ENCODE measurements at regions not wholly inside any gene's neighbourhood (a gene's known extent, or its start where the extent isn't known, plus 50 kb on each side); places are given as distances from the start of the nearest gene placed in this dataset.

DNA sequence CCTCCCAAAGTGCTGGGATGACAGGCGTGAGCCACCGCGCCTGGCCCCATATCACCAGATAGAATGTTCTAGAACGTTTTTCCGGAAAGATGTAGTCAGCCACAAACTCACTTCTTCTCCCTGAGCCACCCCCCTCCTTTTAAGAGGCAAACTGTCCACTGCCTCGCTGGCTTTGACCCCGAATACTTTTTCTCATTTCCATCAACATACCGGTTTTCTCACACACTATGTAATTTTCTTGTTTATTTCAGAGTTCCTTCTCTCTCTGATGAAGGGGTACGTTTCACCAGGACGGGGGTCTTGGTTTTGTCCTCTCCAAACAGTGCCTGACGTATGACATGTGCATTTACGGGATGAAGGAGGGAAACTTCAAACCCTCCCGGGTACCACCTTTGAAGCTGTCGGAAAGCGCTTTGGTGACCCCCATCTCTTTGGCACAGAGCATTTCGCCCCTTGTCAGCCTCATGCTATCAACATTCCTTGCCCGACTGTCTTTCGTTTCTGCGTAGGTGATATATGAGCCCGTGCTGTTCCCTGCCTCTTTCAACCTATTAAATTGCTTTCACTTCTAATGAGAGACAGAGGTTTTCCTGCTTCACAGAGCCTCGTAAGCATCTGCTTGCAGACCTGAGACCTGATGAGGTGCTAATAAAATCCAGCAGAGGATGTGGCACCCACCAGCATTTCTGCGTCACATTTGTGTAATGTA is 73.8 kb downstream of the CRLF2 start:
- DNase-seq (ENCODE audit: low read depth in 1 of 2, low spot score in 2 of 2) (no peak), FAIRE-seq (no peak)
- H3K56ac ChIP-seq (replicated peaks; ENCODE audit: insufficient read length, low read depth, low read length): no peak overlapping the region
- H2BK15ac ChIP-seq (ENCODE audit: low read length): no peak overlapping the region
- ChIA-PET POLR2A (ENCODE audit: partially characterized antibody) (no interaction called here), CTCF (ENCODE audit: partially characterized antibody) (no interaction called here)
- no peak overlapping the region for H2BK5ac ChIP-seq (ENCODE audit: low read depth, low read length)
- H4K91ac ChIP-seq (replicated peaks; ENCODE audit: insufficient read length, low read length): no peak overlapping the region
- no peak overlapping the region for H3K4me3 ChIP-seq (ENCODE audit: extremely low read depth in 1 of 4, insufficient read depth in 2 of 4, low read depth in 3 of 4, low read length in 4 of 4)
- H2AK5ac ChIP-seq (ENCODE audit: low read depth, low read length): no peak overlapping the region
- no peaks in the 10 kb centered on the region; the same call in 1 of the 2 replicates for H3K23me2 ChIP-seq (ENCODE audit: low read depth, low read length)
- no peaks in the 10 kb centered on the region for H3K9me3 ChIP-seq (ENCODE audit: insufficient read depth in 2 of 2, low read depth in 1 of 2, low read length in 1 of 2)
- no peak overlapping the region; the same call in 1 of the 2 replicates for H3K27ac ChIP-seq (ENCODE audit: low read depth, low read length)
- H4K8ac ChIP-seq (ENCODE audit: extremely low read depth, insufficient read depth, low read length): no peak overlapping the region
- H3K23ac ChIP-seq (ENCODE audit: insufficient read length): no peak overlapping the region
- H4K5ac ChIP-seq (ENCODE audit: insufficient read length, low read depth, low read length): no peak overlapping the region
- H4K20me1 ChIP-seq (replicated peaks in 1 of 2; ENCODE audit: control insufficient read depth in 1 of 2, insufficient read depth in 2 of 2, low read length in 2 of 2): no peaks in the 10 kb centered on the region
- no peaks in the 10 kb centered on the region for H3K4me1 ChIP-seq (replicated peaks in 1 of 4; ENCODE audit: control insufficient read depth in 3 of 4, insufficient read depth in 4 of 4, low read length in 3 of 4)
- no peak overlapping the region for H3K9ac ChIP-seq (replicated peaks in 1 of 4; ENCODE audit: extremely low read depth in 1 of 4, low read depth in 3 of 4, low read length in 3 of 4)
- H3K27me3 ChIP-seq (replicated peaks in 1 of 4; ENCODE audit: control insufficient read depth in 3 of 4, extremely low read depth in 1 of 4, insufficient read depth in 3 of 4, low read length in 3 of 4): no peaks in the 10 kb centered on the region
- H3K4ac ChIP-seq (replicated peaks; ENCODE audit: insufficient read length, low read depth, low read length): no peak overlapping the region
- H2BK20ac ChIP-seq (ENCODE audit: low read length): no peak overlapping the region
- no peak overlapping the region for H2BK120ac ChIP-seq (replicated peaks; ENCODE audit: low read depth, low read length)
- H2AFZ ChIP-seq (ENCODE audit: low read length): no peak overlapping the region
- no peaks in the 10 kb centered on the region for H3K79me2 ChIP-seq (ENCODE audit: control insufficient read depth in 1 of 2, insufficient read depth in 2 of 2, low read length in 2 of 2)
- H3K14ac ChIP-seq (ENCODE audit: insufficient read length): no peak overlapping the region
- no peak overlapping the region for H3K4me2 ChIP-seq (ENCODE audit: insufficient read depth in 1 of 2, low read depth in 2 of 2, low read length in 2 of 2)
- 82% methylated on average over 22 of the region's 22 CpGs; no CpG with 5 or more reads in 1 of the 2 experiments for WGBS, 2 experiments (ENCODE audit: extremely low coverage in 1 of 2, insufficient coverage in 1 of 2, insufficient read length in 1 of 2, insufficient replicate concordance in 2 of 2, low coverage in 1 of 2, low lambda C conversion rate in 2 of 2, missing lambda C conversion rate in 1 of 2)
- no peak overlapping the region for H2BK12ac ChIP-seq (ENCODE audit: low read depth, low read length)
- H3K18ac ChIP-seq (ENCODE audit: extremely low read depth, low read length): no peak overlapping the region
- H3K79me1 ChIP-seq (ENCODE audit: low read depth, low read length): no peaks in the 10 kb centered on the region
- no peaks in the 10 kb centered on the region for H3K36me3 ChIP-seq (ENCODE audit: control insufficient read depth in 2 of 4, insufficient read depth in 4 of 4, low read length in 3 of 4)
- TF ChIP-seq GABPA (IDR thresholded peaks at IDR 0.05; ENCODE audit: borderline replicate concordance, insufficient read depth, low read length) (no peak), SIRT6 (IDR thresholded peaks at IDR 0.05; ENCODE audit: low read length) (no peak), BACH1 (IDR thresholded peaks at IDR 0.05; ENCODE audit: low read length) (no peak), FOSL1 (IDR thresholded peaks at IDR 0.05; ENCODE audit: insufficient read depth, low read depth, low read length) (no peak), RBBP5 (IDR thresholded peaks at IDR 0.05; ENCODE audit: borderline replicate concordance, low read depth, low read length) (no peak), EP300 (IDR thresholded peaks at IDR 0.05; ENCODE audit: borderline replicate concordance in 1 of 2, low read depth in 2 of 2, low read length in 2 of 2) (no peak), EZH2 (IDR thresholded peaks at IDR 0.05; ENCODE audit: low read depth, low read length, severe bottlenecking) (no peak), CHD1 (IDR thresholded peaks at IDR 0.05; ENCODE audit: low read depth, low read length) (no peak), RNF2 (IDR thresholded peaks at IDR 0.05; ENCODE audit: borderline replicate concordance, low read depth, low read length, missing control alignments, poor library complexity, severe bottlenecking) (no peak), GTF2F1 (IDR thresholded peaks at IDR 0.05; ENCODE audit: borderline replicate concordance, low read depth, low read length) (no peak), BCL11A (IDR thresholded peaks at IDR 0.05; ENCODE audit: low read depth in 2 of 2, low read length in 2 of 2) (no peak), SRF (IDR thresholded peaks at IDR 0.05; ENCODE audit: low read depth, low read length) (no peak)
- TF ChIP-seq, protein P1, sequence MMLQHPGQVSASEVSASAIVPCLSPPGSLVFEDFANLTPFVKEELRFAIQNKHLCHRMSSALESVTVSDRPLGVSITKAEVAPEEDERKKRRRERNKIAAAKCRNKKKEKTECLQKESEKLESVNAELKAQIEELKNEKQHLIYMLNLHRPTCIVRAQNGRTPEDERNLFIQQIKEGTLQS (IDR thresholded peaks at IDR 0.05; ENCODE audit: insufficient read depth, low read depth, low read length): no peak

Measured in H1 (cell line).